KMS-11 (cell line): ENCODE measurements at regions not wholly inside any gene's neighbourhood (a gene's known extent, or its start where the extent isn't known, plus 50 kb on each side); places are given as distances from the start of the nearest gene placed in this dataset.

Source experiments
- H2AFZ ChIP-seq: fragments of 200-600 bp; sonication (generic); 2 replicates; pipeline ENCODE4 v1.6.1; 2016; ENCODE audit warnings: antibody characterized with exemption, mixed run types, low read depth
- H3K27ac ChIP-seq: fragments of 200-600 bp; sonication (generic); 2 replicates; pipeline ENCODE4 v1.6.1; 2016; ENCODE audit warnings: mild to moderate bottlenecking, mixed run types
- H3K27me3 ChIP-seq: fragments of 200-600 bp; sonication (generic); 2 replicates; pipeline ENCODE4 v1.6.1; 2017; ENCODE audit warnings: mild to moderate bottlenecking, low read depth, mixed run types, moderate library complexity; ENCODE audit not compliant: insufficient read depth
- H3K36me3 ChIP-seq: fragments of 200-600 bp; sonication (generic); 2 replicates; pipeline ENCODE4 v1.6.1; 2017; ENCODE audit warnings: mild to moderate bottlenecking, mixed run types; ENCODE audit not compliant: insufficient read depth
- H3K4me1 ChIP-seq: fragments of 200-600 bp; sonication (generic); 2 replicates; pipeline ENCODE4 v1.6.1; 2016; ENCODE audit warnings: mild to moderate bottlenecking, low read depth, mixed run types; ENCODE audit not compliant: poor library complexity, severe bottlenecking
- H3K4me2 ChIP-seq: fragments of 200-600 bp; sonication (generic); 2 replicates; pipeline ENCODE4 v1.7.0; 2016; ENCODE audit warnings: mild to moderate bottlenecking, mixed run types
- H3K4me3 ChIP-seq: fragments of 200-600 bp; sonication (generic); IDR thresholded peaks from 2 replicates; pipeline ENCODE4 v1.6.1; 2017; ENCODE audit warnings: low read depth, low read length, mixed read lengths; ENCODE audit not compliant: insufficient read depth
- H3K79me2 ChIP-seq: fragments of 200-600 bp; sonication (generic); 2 replicates; pipeline ENCODE4 v1.6.1; 2016; ENCODE audit warnings: low read depth, mixed run types; ENCODE audit not compliant: insufficient read depth
- H3K9ac ChIP-seq: fragments of 200-600 bp; sonication (generic); 2 replicates; pipeline ENCODE4 v1.6.1; 2016; ENCODE audit warnings: mild to moderate bottlenecking, mixed run types
- H4K20me1 ChIP-seq: fragments of 200-600 bp; sonication (generic); 2 replicates; pipeline ENCODE4 v1.6.1; 2016; ENCODE audit warnings: mild to moderate bottlenecking, mixed run types; ENCODE audit not compliant: insufficient read depth
- TF ChIP-seq, protein P1 (sequence below): fragments of 200-600 bp; sonication (generic); conservative IDR thresholded peaks from 2 replicates; pipeline ENCODE4 v1.6.1; 2017; ENCODE audit warnings: low read depth, mild to moderate bottlenecking, antibody characterized with exemption, low read length, moderate library complexity, mixed read lengths

DNA sequence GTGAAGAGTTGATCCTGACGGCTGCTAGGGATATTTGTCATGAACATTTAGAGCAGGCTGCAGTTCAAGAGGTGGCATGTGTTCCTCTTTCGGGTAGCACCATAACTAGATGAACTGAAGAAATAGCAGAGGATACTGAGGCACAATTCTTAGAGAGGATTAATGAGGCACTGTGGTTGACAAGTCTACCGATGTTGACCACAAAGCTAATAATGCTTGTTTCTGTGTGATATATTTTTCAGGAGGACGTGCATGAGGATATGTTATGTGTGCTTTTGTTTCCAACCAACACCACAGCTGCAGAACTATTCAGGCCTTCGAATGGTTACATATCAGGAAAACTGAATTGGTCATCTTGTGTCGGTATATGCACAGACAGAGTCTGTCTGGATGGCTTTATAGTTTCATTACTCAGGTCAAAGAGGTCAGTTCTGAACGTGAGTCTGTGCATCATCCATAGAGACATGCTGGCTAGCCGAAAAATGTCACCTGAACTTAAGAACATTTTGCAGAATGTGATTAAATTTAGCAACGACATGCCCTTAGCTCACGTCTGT is 210.1 kb upstream of the IRS2 start:
- no peaks in the 10 kb centered on the region for H3K79me2 ChIP-seq
- H2AFZ ChIP-seq = peak overlapping the region; percentile 33; the same call in 1 of the 2 replicates
- H3K27ac ChIP-seq = peak overlapping the region; percentile 61
- H3K27me3 ChIP-seq = no peaks in the 10 kb centered on the region
- no peaks in the 10 kb centered on the region for H3K36me3 ChIP-seq
- H3K4me3 ChIP-seq = no peak overlapping the region
- peaks cover 39% of the 10 kb centered on the region for H3K4me1 ChIP-seq
- no peak overlapping the region; the same call in 1 of the 2 replicates for H3K9ac ChIP-seq
- no peaks in the 10 kb centered on the region for H4K20me1 ChIP-seq
- peak overlapping the region; percentile 83 for H3K4me2 ChIP-seq
- TF ChIP-seq, protein P1, sequence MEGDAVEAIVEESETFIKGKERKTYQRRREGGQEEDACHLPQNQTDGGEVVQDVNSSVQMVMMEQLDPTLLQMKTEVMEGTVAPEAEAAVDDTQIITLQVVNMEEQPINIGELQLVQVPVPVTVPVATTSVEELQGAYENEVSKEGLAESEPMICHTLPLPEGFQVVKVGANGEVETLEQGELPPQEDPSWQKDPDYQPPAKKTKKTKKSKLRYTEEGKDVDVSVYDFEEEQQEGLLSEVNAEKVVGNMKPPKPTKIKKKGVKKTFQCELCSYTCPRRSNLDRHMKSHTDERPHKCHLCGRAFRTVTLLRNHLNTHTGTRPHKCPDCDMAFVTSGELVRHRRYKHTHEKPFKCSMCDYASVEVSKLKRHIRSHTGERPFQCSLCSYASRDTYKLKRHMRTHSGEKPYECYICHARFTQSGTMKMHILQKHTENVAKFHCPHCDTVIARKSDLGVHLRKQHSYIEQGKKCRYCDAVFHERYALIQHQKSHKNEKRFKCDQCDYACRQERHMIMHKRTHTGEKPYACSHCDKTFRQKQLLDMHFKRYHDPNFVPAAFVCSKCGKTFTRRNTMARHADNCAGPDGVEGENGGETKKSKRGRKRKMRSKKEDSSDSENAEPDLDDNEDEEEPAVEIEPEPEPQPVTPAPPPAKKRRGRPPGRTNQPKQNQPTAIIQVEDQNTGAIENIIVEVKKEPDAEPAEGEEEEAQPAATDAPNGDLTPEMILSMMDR = no peak

DNA sequence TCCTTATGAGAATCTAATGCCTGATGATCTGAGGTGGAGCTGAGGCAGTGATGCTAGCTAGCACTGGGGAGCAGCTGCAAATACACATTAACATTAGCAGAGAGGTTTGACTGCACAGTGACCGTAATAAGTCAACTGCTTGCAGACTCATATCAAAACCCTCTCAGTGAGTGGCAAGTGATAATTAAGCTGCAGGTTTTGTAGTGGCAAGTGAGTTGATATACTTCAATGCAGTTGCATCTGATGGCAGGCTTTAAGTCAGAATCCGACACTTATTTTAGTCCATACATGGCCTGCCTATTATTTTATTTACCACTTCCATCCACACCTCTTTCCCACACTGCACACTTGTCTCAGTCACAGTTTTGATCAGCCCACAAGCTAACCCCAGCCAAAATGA is 209.2 kb upstream of the IRS2 start:
- H3K4me2 ChIP-seq = peak overlapping the region; percentile 83
- H3K4me3 ChIP-seq = no peak overlapping the region
- H3K27me3 ChIP-seq = no peaks in the 10 kb centered on the region
- peaks cover 45% of the 10 kb centered on the region for H3K4me1 ChIP-seq
- peak overlapping the region; percentile 61; the same call in 1 of the 2 replicates for H3K27ac ChIP-seq
- no peaks in the 10 kb centered on the region for H4K20me1 ChIP-seq
- H3K79me2 ChIP-seq = no peaks in the 10 kb centered on the region
- no peak overlapping the region for H3K9ac ChIP-seq
- H3K36me3 ChIP-seq = no peaks in the 10 kb centered on the region
- H2AFZ ChIP-seq = no peak overlapping the region
- TF ChIP-seq, protein P1 = no peak

DNA sequence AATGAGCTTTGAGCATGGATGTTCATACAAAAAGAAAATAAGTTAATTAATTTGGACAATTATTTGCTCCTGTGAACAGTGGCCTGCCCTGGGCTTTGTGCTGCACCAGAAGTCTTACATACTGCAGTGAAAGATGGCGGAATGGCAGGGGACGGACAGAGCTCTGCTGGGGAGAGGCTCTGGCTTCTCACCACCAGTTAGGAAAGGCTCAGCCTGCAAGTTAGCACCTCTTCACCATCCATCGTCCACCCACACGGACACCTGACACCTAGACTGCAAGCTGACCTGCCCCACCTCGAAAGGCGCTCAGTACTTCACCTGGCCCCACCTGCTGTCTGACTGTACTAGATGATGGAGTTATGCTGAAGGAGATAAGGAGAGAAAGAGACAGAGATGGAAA is 203.9 kb upstream of the IRS2 start:
- TF ChIP-seq, protein P1 = no peak
- Histone ChIP-seq H3K9ac (no peak overlapping the region), H3K36me3 (no peaks in the 10 kb centered on the region), H3K4me1 (peaks cover 18% of the 10 kb centered on the region), H3K27ac (no peak overlapping the region), H3K4me3 (no peak overlapping the region), H3K27me3 (no peaks in the 10 kb centered on the region), H4K20me1 (no peaks in the 10 kb centered on the region), H3K4me2 (no peak overlapping the region), H3K79me2 (no peaks in the 10 kb centered on the region), H2AFZ (no peak overlapping the region)

GRCh38 chr13:109989686-109990085 is 203.3 kb upstream of the IRS2 start:
- Histone ChIP-seq H3K27ac (no peak overlapping the region), H3K4me1 (peaks cover 12% of the 10 kb centered on the region), H3K9ac (no peak overlapping the region), H3K4me3 (no peak overlapping the region), H2AFZ (no peak overlapping the region), H4K20me1 (no peaks in the 10 kb centered on the region), H3K36me3 (no peaks in the 10 kb centered on the region), H3K4me2 (no peak overlapping the region), H3K27me3 (no peaks in the 10 kb centered on the region), H3K79me2 (no peaks in the 10 kb centered on the region)
- TF ChIP-seq, protein P1 = no peak
